Dedifferentiated amniotic fluid mesenchymal stem cell (primary cell): ENCODE measurements at regions not wholly inside any gene's neighbourhood (a gene's known extent, or its start where the extent isn't known, plus 50 kb on each side); places are given as distances from the start of the nearest gene placed in this dataset.
"Not testable (repeated sequence)": the region's sequence is repeated elsewhere in the genome, so short reads cannot be mapped to it uniquely, and the experiment has no call there.

Experiments used
- DNase-seq: peaks from one replicate; pipeline ENCODE4 v3.0.0-alpha.2; 2016; ENCODE audit errors: extremely low spot score

- DNase-seq = not testable (repeated sequence)
These were observed 73.2 kb upstream of the PLGLB2 start for GRCh38 chr2:87674729-87675128.

GRCh38 chr2:87675487-87675886, 72.4 kb upstream of the PLGLB2 start:
- not testable (repeated sequence) for DNase-seq

- DNase-seq = not testable (repeated sequence)
These were observed 70.4 kb upstream of the PLGLB2 start for GRCh38 chr2:87677421-87677923.

GRCh38 chr2:87678742-87679173, 69.1 kb upstream of the PLGLB2 start:
- not testable (repeated sequence) for DNase-seq

GRCh38 chr2:87679950-87680349, 67.9 kb upstream of the PLGLB2 start:
- not testable (repeated sequence) for DNase-seq

- DNase-seq = not testable (repeated sequence)
These were observed 67.2 kb upstream of the PLGLB2 start for GRCh38 chr2:87680691-87681090.

GRCh38 chr2:87683451-87683850, 64.4 kb upstream of the PLGLB2 start:
- DNase-seq = not testable (repeated sequence)

- DNase-seq = not testable (repeated sequence)
These were observed 63.9 kb upstream of the PLGLB2 start for GRCh38 chr2:87683961-87684360.

GRCh38 chr2:87685558-87685957, 62.3 kb upstream of the PLGLB2 start:
- DNase-seq = not testable (repeated sequence)

- not testable (repeated sequence) for DNase-seq
These were observed 60.9 kb upstream of the PLGLB2 start for GRCh38 chr2:87686873-87687549.

GRCh38 chr2:87687550-87688270, 60.2 kb upstream of the PLGLB2 start:
- not testable (repeated sequence) for DNase-seq

GRCh38 chr2:87691899-87692592, 55.8 kb upstream of the PLGLB2 start:
- not testable (repeated sequence) for DNase-seq

GRCh38 chr2:87692914-87693313, 55.0 kb upstream of the PLGLB2 start:
- not testable (repeated sequence) for DNase-seq

- not testable (repeated sequence) for DNase-seq
These were observed 54.0 kb upstream of the PLGLB2 start for GRCh38 chr2:87693882-87694281.

- DNase-seq = not testable (repeated sequence)
These were observed 52.1 kb upstream of the PLGLB2 start for GRCh38 chr2:87695596-87696323.
